Activated T-helper 2 cell treated with anti-CD3 and anti-CD28 coated beads, Interferon-gamma antibody, Interleukin-2, Interleukin-4, amounts not matched to agents 10 μg/mL and 5 μg/mL and 100 μg/mL, durations not matched to agents 14 hours and 24 hours and 36 hours (primary cell): ENCODE measurements at regions not wholly inside any gene's neighbourhood (a gene's known extent, or its start where the extent isn't known, plus 50 kb on each side); places are given as distances from the start of the nearest gene placed in this dataset.

Experiments used
- DNase-seq: peaks from one replicate; pipeline ENCODE4 v3.0.0; 2021; ENCODE audit warnings: low spot score
- H3K27ac Mint-ChIP-seq: one replicate; pipeline ENCODE4 v1.8.0; 2021; ENCODE audit warnings: mixed read lengths
- H3K27me3 Mint-ChIP-seq: one replicate; pipeline ENCODE4 v1.8.0; 2021; ENCODE audit warnings: low read depth, mixed read lengths
- H3K36me3 Mint-ChIP-seq: one replicate; pipeline ENCODE4 v1.8.0; 2021; ENCODE audit warnings: low read depth, mixed read lengths
- H3K4me1 Mint-ChIP-seq: one replicate; pipeline ENCODE4 v1.8.0; 2021; ENCODE audit warnings: low read depth, mixed read lengths
- H3K4me3 Mint-ChIP-seq: one replicate; pipeline ENCODE4 v1.8.0; 2021; ENCODE audit warnings: low read depth, mild to moderate bottlenecking, moderate library complexity, mixed read lengths
- H3K9me3 Mint-ChIP-seq: one replicate; pipeline ENCODE4 v1.8.0; 2021; ENCODE audit warnings: mixed read lengths
- intact Hi-C: fragments of 100-400 bp; cut with micrococcal nuclease; formaldehyde crosslinking; loops from one replicate; pipeline ENCODE4 v1.15.1; 2023

DNA sequence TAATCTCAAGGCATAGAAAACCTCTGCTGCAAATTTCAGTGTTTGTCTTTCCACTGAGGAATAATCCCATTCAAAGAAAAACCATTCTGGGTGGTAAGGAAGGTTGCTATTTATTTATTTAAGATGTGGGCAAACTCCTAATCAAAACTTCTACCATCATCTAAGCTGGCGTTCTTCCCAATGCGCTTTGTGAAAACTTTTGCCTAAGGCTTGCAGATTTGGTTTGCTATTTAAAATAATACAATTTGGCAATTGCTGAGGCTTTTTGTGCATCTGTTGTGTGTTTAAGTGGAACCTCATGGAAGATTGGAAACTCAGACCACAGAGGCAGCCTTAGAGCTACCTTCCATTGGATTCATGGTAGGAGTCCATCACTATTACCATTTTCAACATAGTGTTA is 309.0 kb downstream of the BLID start:
- Mint-ChIP-seq H3K27ac (no peak overlapping the region), H3K36me3 (no peaks in the 10 kb centered on the region), H3K27me3 (no peaks in the 10 kb centered on the region), H3K4me1 (no peaks in the 10 kb centered on the region), H3K9me3 (peaks cover 8% of the 10 kb centered on the region), H3K4me3 (no peak overlapping the region)
- intact Hi-C loops: no loop called here
- DNase-seq: no peak

DNA sequence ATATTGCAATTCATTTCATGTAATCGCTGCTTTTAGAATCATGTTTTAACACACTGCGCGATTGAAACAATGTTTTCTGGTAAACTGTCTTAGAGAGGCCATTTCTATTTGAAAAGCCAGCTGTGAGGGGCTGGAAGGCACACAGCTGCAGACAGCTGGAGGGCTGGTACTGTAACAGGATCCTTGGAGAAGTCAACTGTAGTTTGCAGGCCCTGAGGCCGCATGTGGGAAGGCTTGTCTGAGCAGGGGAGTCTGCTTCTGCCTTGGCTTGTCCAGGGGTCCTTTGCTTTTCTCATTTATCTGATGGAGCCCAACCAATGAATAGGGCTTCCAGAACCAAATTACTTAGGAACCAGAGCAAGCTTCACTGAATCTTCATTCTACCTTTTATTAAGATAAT is 313.5 kb downstream of the BLID start:
- Mint-ChIP-seq H3K27me3 (no peaks in the 10 kb centered on the region), H3K36me3 (no peaks in the 10 kb centered on the region), H3K4me1 (no peaks in the 10 kb centered on the region), H3K27ac (no peak overlapping the region), H3K4me3 (no peak overlapping the region), H3K9me3 (peaks cover 6% of the 10 kb centered on the region)
- no peak for DNase-seq
- intact Hi-C loops: no loop called here

DNA sequence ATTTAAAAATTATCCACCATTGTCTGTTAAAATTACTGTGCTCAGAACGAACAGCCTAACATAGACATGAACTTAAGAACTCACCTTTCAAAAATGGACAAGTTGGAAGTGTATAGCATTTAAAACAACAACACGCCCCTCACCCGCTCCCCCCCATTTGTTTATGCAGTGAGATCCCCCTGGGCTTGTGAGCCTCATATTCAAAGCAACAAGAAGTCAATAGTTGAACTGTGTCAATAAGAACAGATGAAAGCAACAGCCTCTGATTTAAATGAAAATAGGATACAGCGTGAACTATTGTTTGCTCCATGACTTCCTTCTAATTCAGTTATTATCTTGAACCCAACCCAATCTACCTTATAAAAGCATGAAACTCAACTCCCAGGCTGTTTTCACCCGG is 314.2 kb downstream of the BLID start:
- peaks cover 6% of the 10 kb centered on the region for H3K9me3 Mint-ChIP-seq
- intact Hi-C loops: no loop called here
- no peaks in the 10 kb centered on the region for H3K27me3 Mint-ChIP-seq
- H3K4me1 Mint-ChIP-seq: no peaks in the 10 kb centered on the region
- no peaks in the 10 kb centered on the region for H3K36me3 Mint-ChIP-seq
- no peak overlapping the region for H3K27ac Mint-ChIP-seq
- no peak for DNase-seq
- no peak overlapping the region for H3K4me3 Mint-ChIP-seq

DNA sequence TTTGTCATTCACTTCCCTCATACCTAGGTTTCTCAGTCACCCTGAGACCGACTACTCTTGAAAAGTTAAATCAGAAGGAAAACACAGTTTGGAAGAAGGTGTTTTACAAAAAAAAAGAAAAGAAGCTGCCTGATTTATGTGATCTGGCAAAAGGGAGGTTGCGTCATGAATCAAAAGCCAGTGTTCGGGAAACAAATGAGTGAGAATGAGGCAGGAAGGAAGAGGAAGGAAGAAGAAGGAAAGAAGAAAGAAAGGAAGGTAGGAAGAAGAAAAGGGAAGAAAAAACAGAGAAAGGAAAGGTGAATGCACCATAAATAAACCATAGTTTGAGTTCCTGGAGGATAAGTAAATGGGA is 314.6 kb downstream of the BLID start:
- intact Hi-C loops: no loop called here
- H3K36me3 Mint-ChIP-seq: no peaks in the 10 kb centered on the region
- DNase-seq: no peak
- no peaks in the 10 kb centered on the region for H3K27me3 Mint-ChIP-seq
- H3K4me1 Mint-ChIP-seq: no peaks in the 10 kb centered on the region
- H3K4me3 Mint-ChIP-seq: no peak overlapping the region
- H3K27ac Mint-ChIP-seq: no peak overlapping the region
- peaks cover 6% of the 10 kb centered on the region for H3K9me3 Mint-ChIP-seq

DNA sequence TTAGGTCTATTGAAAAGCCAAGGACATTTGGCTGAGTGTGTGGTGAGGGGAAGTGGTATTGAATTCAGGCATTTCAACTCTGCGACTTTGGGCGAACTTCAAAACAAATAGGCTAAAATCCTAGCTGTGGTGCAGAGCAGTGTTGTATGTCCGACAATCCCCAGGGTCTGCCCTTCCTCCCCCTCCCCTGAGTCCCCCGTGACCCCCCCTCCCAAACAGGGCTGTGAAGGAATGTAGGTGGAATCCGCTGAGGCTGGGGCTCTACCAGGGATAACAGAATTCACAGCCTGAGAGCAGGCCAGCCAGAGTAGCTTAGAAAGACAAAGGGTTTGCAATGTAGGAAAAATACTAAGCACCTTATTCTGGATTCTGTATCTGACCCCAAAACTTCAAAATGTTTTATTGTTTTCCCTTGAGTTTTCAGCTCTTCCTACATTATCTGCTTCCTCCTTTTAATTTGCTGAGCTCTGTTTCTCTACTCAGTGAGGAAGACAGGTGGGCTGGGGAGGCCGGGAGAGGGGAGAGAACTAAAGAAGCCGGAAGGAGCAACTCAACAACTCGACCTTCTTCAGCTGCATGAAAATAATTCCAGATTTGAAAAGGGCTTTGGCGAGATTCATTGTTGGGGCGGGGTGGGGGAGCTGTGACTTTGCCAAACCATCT is 315.2 kb downstream of the BLID start:
- Mint-ChIP-seq H3K27me3 (no peaks in the 10 kb centered on the region), H3K9me3 (peaks cover 6% of the 10 kb centered on the region), H3K4me3 (no peak overlapping the region), H3K27ac (no peak overlapping the region), H3K4me1 (no peaks in the 10 kb centered on the region), H3K36me3 (no peaks in the 10 kb centered on the region)
- intact Hi-C loops: no loop called here
- no peak for DNase-seq

DNA sequence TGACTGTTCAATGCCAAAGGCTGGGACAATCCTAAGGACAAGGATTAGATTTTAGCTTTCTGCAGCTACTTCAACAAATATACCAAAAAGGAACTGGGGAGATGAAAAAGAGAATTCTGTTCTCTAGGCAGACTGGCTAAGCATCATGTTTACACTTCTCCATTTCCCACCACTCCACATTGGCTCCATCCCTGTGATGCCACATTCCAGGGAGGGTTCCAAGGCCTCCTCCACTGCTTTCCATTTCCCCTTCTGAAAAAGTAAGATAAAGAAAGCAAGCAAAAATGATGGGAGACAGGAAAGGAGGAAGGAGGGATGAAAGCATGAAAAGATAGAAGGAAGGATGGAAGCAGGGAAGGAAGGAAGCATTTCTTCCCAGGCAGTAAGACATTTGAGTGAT is 315.8 kb downstream of the BLID start:
- intact Hi-C loops: no loop called here

DNA sequence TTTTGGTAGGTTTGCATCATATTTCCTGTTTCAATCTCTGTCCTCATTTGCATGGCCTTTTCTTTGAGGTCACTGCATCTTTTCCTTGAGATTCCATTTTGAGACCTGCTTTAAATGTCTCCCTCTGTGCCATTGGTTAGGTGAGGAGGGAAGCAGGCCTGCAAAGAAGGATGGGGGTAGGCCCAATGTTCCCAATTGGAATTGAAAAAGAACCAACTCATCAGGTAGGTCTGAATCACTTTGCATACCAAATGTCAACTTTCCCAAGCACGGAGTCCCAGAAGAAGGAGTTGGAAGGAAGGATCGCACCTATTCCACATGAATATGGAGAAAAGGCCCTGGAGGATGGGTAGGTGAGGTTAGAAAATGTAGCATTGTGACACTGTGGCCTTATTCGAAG is 318.5 kb downstream of the BLID start:
- intact Hi-C loops: no loop called here
- Mint-ChIP-seq H3K27ac (no peak overlapping the region), H3K36me3 (no peaks in the 10 kb centered on the region), H3K27me3 (no peaks in the 10 kb centered on the region), H3K4me1 (no peaks in the 10 kb centered on the region), H3K4me3 (no peak overlapping the region), H3K9me3 (peaks cover 6% of the 10 kb centered on the region)
- no peak for DNase-seq

More for the DNA sequence above, 315.8 kb downstream of the BLID start:
- no peak for DNase-seq
- Mint-ChIP-seq H3K9me3 (peaks cover 6% of the 10 kb centered on the region), H3K4me1 (no peaks in the 10 kb centered on the region), H3K4me3 (no peak overlapping the region), H3K36me3 (no peaks in the 10 kb centered on the region), H3K27me3 (no peaks in the 10 kb centered on the region), H3K27ac (no peak overlapping the region)

DNA sequence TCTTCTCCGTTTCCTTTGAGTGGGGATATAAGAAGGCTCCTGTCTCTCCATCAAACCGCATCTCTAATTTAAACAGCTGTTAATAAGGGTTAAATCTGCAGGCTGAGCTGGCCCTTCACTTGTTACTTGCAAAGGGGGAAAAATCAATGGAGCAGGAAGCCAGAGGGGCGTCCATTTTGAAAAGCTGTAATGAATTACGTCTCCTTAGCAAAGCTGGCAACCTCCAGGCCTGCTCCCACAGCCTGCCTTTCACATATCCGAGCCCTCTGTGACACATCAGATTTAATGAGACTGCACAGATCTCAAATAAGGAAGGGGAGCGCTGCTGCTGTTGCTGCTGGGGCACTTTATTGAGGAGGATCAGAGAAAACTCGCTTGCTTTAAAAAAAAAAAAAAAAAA is 320.8 kb downstream of the BLID start:
- Mint-ChIP-seq H3K4me3 (no peak overlapping the region), H3K27ac (no peak overlapping the region), H3K27me3 (no peaks in the 10 kb centered on the region), H3K9me3 (peaks cover 6% of the 10 kb centered on the region), H3K4me1 (no peaks in the 10 kb centered on the region), H3K36me3 (no peaks in the 10 kb centered on the region)
- no peak for DNase-seq
- intact Hi-C loops: no loop called here

DNA sequence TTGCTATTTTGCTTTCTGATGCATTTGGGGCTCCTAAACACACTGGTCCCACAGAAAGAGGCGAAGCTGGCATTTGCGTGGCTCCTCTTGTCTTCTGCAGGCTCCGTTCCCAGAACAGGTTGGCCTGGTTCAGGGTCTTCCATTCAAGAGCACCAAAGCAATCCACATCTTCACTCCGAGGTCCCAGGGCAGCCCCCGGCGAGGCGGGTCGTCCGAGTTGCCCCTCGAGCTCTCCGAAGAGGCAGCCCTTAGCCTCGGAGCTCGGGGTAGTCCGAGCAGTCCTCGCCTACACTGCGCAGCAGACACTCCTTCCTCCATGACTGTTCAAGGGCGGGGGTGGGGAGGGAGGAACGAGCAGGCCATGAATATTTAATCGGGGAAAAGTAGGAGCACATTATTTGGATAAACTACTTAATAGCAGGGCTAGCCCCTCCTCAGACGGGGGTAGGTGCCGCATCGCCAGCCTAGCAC is 321.3 kb downstream of the BLID start:
- H3K4me1 Mint-ChIP-seq: no peaks in the 10 kb centered on the region
- H3K36me3 Mint-ChIP-seq: no peaks in the 10 kb centered on the region
- H3K9me3 Mint-ChIP-seq: peaks cover 6% of the 10 kb centered on the region
- H3K4me3 Mint-ChIP-seq: no peak overlapping the region
- no peak for DNase-seq
- H3K27me3 Mint-ChIP-seq: no peaks in the 10 kb centered on the region
- H3K27ac Mint-ChIP-seq: no peak overlapping the region
- intact Hi-C loops: no loop called here

DNA sequence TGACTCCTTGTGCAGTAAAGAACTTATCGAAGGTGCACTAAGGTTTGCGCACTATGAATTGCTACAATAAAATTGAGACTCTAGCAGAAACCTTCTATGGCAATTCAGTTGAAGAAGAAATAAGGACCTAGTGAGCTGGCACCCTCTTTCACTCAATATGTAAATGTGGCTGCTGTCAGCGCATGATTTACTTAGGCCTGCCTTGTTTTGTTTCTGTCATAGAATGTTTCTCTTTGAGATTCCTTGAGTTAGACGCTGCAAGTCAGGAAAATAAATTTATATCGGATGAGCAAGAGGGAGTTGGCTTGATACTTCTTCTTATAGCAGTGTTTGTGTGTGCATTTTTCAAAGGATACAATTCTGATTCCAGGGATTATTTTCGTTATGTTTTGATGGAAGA is 322.1 kb downstream of the BLID start:
- H3K4me3 Mint-ChIP-seq: no peak overlapping the region
- H3K36me3 Mint-ChIP-seq: no peaks in the 10 kb centered on the region
- intact Hi-C loops: no loop called here
- H3K9me3 Mint-ChIP-seq: peaks cover 6% of the 10 kb centered on the region
- no peak overlapping the region for H3K27ac Mint-ChIP-seq
- no peaks in the 10 kb centered on the region for H3K4me1 Mint-ChIP-seq
- no peaks in the 10 kb centered on the region for H3K27me3 Mint-ChIP-seq
- no peak for DNase-seq

DNA sequence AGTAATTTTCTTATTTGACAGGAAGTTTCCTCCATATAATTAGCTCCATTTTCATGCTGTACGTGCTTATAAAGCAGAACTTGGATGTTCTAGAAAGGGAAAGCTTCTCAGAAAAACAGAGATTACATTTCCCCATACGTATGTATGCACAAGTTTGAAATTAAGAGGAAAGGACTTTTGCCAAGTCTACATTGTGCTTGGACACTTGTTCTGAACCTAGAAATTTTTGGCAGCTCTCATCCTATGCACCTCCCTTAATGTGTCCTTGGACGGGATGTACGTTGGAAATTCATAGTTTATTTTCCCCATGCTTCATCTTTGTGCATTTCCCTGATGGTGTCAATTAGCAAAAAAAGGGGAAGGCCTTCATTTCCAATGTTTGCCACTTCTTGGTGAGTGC is 322.7 kb downstream of the BLID start:
- H3K9me3 Mint-ChIP-seq: peaks cover 2% of the 10 kb centered on the region
- no peaks in the 10 kb centered on the region for H3K27me3 Mint-ChIP-seq
- H3K27ac Mint-ChIP-seq: no peak overlapping the region
- DNase-seq: no peak
- intact Hi-C loops: no loop called here
- H3K4me1 Mint-ChIP-seq: no peaks in the 10 kb centered on the region
- no peaks in the 10 kb centered on the region for H3K36me3 Mint-ChIP-seq
- no peak overlapping the region for H3K4me3 Mint-ChIP-seq

DNA sequence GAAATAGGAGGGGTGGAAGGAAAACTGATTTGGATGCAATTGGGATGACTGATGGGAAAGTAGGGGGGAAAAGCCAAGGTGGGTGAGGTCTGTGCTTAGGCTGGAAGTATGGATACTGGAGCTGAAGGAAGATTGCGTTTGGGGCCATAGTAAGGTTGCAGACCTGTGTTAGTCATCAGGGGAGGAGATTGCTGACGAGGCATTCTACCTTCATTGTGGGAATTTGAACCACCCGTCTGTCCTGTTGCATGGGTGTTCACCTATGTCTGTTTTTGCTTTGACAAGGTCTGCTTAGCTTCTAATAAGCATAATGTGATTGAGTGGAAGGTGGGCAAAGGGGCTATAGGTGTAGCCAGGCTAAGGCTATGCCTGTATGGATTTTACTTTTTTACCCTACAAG is 323.8 kb downstream of the BLID start:
- intact Hi-C loops: no loop called here
- H3K27me3 Mint-ChIP-seq: no peaks in the 10 kb centered on the region

DNA sequence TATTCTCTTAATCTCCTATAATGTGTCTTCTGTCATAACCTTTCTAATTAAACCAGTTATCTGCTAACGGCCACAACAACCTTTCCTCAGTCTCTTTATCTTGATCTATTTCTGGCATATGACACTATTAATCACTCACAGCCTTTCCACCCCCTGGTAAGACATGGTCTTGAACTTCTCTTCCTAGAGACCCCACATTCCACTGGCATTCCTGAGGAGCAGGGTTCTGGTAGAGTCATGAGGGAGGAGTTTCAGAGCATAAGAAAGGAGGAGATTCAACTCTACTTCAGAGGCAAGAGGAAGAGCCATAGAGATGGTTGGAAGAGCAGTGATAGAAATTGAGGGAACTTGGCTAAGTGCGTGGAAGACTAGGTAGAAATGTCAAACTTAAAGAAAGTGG is 325.6 kb downstream of the BLID start:
- no peaks in the 10 kb centered on the region for H3K36me3 Mint-ChIP-seq
- no peak for DNase-seq
- H3K27me3 Mint-ChIP-seq: no peaks in the 10 kb centered on the region
- intact Hi-C loops: no loop called here
- H3K4me1 Mint-ChIP-seq: no peaks in the 10 kb centered on the region
- H3K4me3 Mint-ChIP-seq: no peak overlapping the region
- H3K27ac Mint-ChIP-seq: no peak overlapping the region
- H3K9me3 Mint-ChIP-seq: peaks cover 6% of the 10 kb centered on the region

More for the DNA sequence above, 323.8 kb downstream of the BLID start:
- Mint-ChIP-seq H3K36me3 (no peaks in the 10 kb centered on the region), H3K4me1 (no peaks in the 10 kb centered on the region), H3K4me3 (no peak overlapping the region), H3K27ac (no peak overlapping the region), H3K9me3 (no peaks in the 10 kb centered on the region)
- DNase-seq: no peak

DNA sequence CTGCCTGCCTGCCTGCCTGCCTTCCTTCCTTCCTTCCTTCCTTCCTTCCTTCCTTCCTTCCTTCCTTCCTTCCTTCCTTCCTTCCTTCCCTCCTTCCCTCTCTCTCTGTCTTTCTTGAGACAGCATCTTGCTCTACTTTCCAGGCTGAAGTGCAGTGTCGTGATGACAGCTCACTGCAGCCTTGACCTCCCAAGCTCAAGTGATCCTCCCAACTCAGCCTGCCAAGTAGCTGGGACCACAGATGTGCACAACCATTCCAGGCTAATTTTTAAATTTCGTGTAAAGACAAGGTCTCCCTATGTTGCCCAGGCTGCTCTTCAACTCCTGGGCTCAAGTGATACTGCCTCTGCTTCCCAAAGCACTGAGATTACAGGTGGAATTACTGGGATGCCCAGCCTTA is 328.2 kb upstream of the SORL1-AS1 start:
- no peak for DNase-seq
- Mint-ChIP-seq H3K9me3 (peaks cover under 1% of the 10 kb centered on the region), H3K4me3 (no peak overlapping the region), H3K27ac (no peak overlapping the region), H3K27me3 (no peaks in the 10 kb centered on the region), H3K4me1 (no peaks in the 10 kb centered on the region), H3K36me3 (no peaks in the 10 kb centered on the region)
- intact Hi-C loops: no loop called here
